Skeletal muscle tissue (tissue), 3 donors: ENCODE measurements at regions not wholly inside any gene's neighbourhood (a gene's known extent, or its start where the extent isn't known, plus 50 kb on each side); places are given as distances from the start of the nearest gene placed in this dataset.

Source experiments
- H3K27ac ChIP-seq: one replicate; pipeline ENCODE4 v1.7.0; 2013; ENCODE audit warnings: mild to moderate bottlenecking, low read depth, low read length, inconsistent platforms
- H3K27me3 ChIP-seq, 3 donors: one replicate each; pipeline ENCODE4 v1.7.0; 2013; ENCODE audit warnings: low read length in 3 of 3; ENCODE audit not compliant: control insufficient read depth in 3 of 3, insufficient read depth in 3 of 3
- H3K36me3 ChIP-seq, 3 donors: one replicate each; pipeline ENCODE4 v1.7.0; 2013; ENCODE audit warnings: low read length in 3 of 3; ENCODE audit not compliant: control insufficient read depth in 3 of 3, insufficient read depth in 3 of 3
- H3K4me1 ChIP-seq, 3 donors: one replicate each; pipeline ENCODE4 v1.7.0; 2013; ENCODE audit warnings: low read length in 3 of 3, mild to moderate bottlenecking in 3 of 3; ENCODE audit not compliant: control insufficient read depth in 3 of 3, insufficient read depth in 3 of 3
- H3K4me3 ChIP-seq, 3 donors: one replicate each; pipeline ENCODE4 v1.7.0; 2013; ENCODE audit warnings: low read length in 3 of 3
- H3K9ac ChIP-seq, 3 donors: one replicate each; pipeline ENCODE4 v1.7.0; 2013; ENCODE audit warnings: low read length in 3 of 3, mild to moderate bottlenecking in 3 of 3, moderate library complexity in 2 of 3, low read depth in 1 of 3
- H3K9me3 ChIP-seq, 3 donors: one replicate each; pipeline ENCODE4 v1.7.0; 2013; ENCODE audit warnings: low read length in 3 of 3; ENCODE audit not compliant: control insufficient read depth in 3 of 3
- donor health status: Osteomylitis.

DNA sequence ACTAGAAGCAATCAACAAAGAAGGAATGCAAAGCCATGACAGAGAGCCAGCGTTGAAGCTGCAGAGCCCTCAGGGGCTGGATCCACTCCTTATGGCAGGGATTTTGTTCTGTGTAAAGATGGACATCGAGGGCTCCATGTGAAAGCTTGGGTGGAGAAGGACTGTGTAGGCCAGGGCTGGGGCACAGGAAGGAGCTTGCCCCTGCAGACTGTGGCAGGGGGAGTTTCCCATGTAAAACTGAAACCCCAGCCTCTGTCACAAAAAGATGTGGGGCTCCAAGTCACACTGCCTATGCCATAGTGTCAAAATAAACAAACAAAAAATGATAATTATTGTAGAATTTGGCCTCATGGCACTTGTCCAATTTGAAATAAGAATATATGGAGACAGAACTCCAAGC lies 408.7 kb upstream of the HS6ST1 start:
- H3K4me3 ChIP-seq = no peak overlapping the region
- peaks cover 0 to 3% (median 0%) of the 10 kb centered on the region in 3 donors for H3K4me1 ChIP-seq
- no peaks in the 10 kb centered on the region for H3K36me3 ChIP-seq
- no peak overlapping the region for H3K27ac ChIP-seq
- no peaks in the 10 kb centered on the region for H3K27me3 ChIP-seq
- H3K9ac ChIP-seq = no peak overlapping the region
- H3K9me3 ChIP-seq = peaks cover 0 to 5% (median 0%) of the 10 kb centered on the region in 3 donors

DNA sequence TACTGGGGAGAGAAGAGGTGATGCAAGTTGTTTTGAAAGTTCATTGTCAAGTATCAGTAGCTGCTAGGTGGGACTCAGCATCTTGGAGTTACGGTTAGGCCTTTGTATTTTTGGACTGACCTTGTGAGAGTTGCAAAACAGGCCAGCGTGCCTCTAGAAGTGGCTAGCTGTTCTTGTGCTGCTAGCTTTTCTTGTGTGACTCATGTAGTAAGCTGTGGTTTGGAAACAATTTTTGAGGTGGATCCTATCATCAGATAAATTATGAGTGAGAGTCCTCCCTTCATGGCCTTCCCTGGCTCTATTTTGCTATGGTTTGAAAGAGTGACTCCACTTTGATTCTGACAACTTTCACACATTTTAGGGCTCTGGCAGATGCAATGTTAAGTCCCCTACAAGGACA lies 409.2 kb upstream of the HS6ST1 start:
- Histone ChIP-seq H3K36me3 (no peaks in the 10 kb centered on the region), H3K27me3 (no peaks in the 10 kb centered on the region), H3K27ac (no peak overlapping the region), H3K9ac (no peak overlapping the region), H3K4me1 (peaks cover 0 to 3% (median 0%) of the 10 kb centered on the region in 3 donors), H3K9me3 (peaks cover 0 to 5% (median 0%) of the 10 kb centered on the region in 3 donors), H3K4me3 (no peak overlapping the region)

DNA sequence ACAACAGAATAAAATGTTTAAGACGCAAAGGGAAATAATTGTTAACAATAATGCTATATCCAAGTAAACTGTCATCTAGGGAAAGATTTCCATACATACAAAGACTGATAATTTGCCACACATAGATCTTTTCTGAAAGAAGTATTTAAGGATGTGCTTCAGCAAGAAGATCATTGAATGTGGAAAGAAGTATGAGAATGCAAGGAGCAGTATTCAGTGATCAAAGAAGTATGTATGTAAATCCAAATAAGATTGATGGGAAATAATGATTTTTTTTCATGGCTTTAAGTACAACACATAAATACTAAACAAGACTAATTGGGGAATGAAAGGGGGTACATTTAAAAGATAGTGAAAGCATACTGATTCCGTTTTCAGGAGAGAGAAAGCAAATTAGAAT lies 410.4 kb upstream of the HS6ST1 start:
- H3K27me3 ChIP-seq = peaks cover 0 to 6% (median 0%) of the 10 kb centered on the region in 3 donors
- no peak overlapping the region for H3K27ac ChIP-seq
- peaks cover 4 to 9% (median 7%) of the 10 kb centered on the region in 3 donors for H3K4me1 ChIP-seq
- no peak overlapping the region for H3K4me3 ChIP-seq
- H3K36me3 ChIP-seq = no peaks in the 10 kb centered on the region
- H3K9ac ChIP-seq = no peak overlapping the region
- H3K9me3 ChIP-seq = peaks cover 0 to 5% (median 0%) of the 10 kb centered on the region in 3 donors

DNA sequence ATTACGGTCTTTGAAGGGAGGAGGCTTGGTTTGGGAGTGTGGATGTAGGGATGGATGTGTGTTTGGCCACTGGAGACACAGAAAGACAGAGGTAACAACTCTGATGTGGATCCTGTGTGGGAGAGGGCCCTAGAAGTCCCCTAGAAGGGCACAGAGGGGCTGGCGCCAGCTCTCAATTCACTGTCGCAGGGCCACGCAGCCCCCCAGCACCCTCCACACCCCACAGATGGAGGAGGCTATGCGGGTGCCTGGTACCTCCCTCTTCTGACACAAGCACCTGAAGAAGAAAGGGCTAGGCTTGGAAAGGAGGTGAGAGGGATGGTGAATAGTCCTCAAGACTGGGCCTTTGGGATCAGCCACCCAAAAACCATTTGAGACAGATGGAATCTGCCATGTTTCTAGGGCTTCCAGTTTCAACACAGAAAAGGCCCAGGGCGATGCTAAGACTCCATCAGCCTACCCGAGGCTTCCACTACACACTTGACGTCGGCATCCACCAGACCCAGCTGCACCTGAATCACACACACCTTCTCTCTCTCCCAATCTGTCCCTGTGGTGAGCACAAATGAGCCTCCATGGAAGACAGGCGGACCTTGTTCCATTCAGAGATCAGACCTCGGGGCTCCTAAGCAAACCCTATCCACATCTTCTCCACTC lies 413.5 kb upstream of the HS6ST1 start:
- Histone ChIP-seq H3K36me3 (no peaks in the 10 kb centered on the region), H3K9ac (no peak overlapping the region), H3K4me3 (no peak overlapping the region), H3K27ac (no peak overlapping the region), H3K4me1 (peaks cover 18 to 31% (median 20%) of the 10 kb centered on the region in 3 donors), H3K27me3 (peaks cover 0 to 9% (median 3%) of the 10 kb centered on the region in 3 donors), H3K9me3 (peaks cover 0 to 5% (median 0%) of the 10 kb centered on the region in 3 donors)

DNA sequence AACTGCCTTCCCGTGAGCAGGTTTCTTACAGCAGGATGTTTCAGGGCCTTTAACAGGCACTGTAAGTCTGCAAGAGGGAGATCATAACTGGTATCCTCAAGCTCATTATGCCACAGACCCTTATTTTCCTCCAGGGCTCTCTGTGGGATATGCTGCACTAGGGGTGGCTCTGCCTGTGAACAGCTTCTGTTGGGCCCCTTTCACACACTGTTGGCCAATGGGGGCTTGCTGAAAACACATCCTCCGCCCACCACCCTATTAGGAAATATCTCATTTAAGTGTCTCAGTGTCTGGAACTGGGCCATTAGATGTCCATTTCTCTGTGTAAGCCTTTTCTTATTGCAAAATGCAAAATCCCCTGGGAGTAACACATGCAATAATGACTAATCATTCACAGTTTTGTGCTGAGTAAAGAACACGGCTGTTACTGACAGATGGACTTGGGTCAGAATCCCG lies 414.3 kb upstream of the HS6ST1 start:
- Histone ChIP-seq H3K4me1 (peaks cover 15 to 31% (median 20%) of the 10 kb centered on the region in 3 donors), H3K9ac (no peak overlapping the region), H3K27ac (no peak overlapping the region), H3K9me3 (peaks cover 0 to 5% (median 0%) of the 10 kb centered on the region in 3 donors), H3K4me3 (no peak overlapping the region), H3K36me3 (no peaks in the 10 kb centered on the region), H3K27me3 (peaks cover 0 to 9% (median 3%) of the 10 kb centered on the region in 3 donors)

DNA sequence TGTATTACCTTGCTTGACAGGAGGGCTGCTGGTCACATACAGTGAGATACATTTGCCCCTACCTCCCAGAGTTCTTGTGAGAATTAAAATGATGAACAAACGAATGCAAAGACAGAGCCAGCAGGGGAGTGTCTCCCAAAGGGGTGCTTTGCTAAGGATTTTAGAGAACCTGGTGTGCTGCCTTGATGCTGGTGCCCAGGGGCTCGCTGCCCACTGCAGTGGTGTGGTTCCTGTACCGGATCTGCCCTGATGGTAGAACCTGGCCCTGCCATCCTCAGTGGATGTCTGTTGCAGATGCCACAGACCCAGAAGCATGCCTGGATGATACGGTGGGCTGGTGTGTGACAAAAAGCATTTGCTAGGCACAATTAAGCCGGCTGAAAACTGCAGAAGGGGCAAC lies 414.8 kb upstream of the HS6ST1 start:
- Histone ChIP-seq H3K9ac (no peak overlapping the region), H3K9me3 (peaks cover 0 to 5% (median 0%) of the 10 kb centered on the region in 3 donors), H3K36me3 (no peaks in the 10 kb centered on the region), H3K27ac (no peak overlapping the region), H3K27me3 (peaks cover 0 to 9% (median 3%) of the 10 kb centered on the region in 3 donors), H3K4me3 (no peak overlapping the region), H3K4me1 (peaks cover 15 to 31% (median 20%) of the 10 kb centered on the region in 3 donors)

DNA sequence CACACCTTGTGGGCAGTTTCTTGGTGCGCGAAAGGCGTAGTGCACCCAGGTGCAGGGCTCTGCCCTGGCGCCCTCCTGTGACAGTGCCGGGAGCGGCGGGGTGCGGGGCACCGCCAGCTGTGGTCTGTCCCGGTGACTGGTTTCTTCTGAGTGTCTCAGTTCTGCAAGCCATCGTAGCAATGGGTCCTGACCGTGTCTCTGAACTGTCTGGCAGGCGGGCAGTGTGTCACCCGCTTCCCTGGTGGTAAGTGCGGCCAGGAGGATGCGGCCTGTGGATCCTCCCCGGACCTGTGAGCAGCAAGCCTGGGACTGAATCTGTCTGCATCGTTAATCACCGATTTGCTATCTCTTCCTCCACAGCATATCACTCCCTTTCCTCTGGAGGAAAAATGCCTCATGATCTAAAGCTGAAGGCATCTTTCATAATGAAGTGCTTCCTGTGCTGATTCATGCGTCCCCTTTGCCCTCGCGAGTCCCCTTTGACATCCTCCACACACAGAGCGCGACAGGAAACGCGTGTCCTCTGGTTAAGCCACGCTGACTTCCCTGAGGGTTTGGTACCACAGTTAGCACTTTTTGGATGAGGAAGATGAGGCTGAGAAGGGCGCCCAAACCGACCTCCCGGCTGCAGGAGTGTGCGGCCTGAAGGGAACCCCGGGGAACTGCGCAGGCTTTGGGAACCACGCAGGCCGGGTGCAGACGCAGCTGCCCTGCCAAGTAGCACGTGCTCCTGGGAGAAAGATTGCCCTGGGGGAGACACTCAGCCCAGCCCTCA lies 416.0 kb upstream of the HS6ST1 start:
- Histone ChIP-seq H3K9ac (no peak overlapping the region), H3K27me3 (peaks cover 0 to 9% (median 3%) of the 10 kb centered on the region in 3 donors), H3K4me1 (peaks cover 15 to 31% (median 20%) of the 10 kb centered on the region in 3 donors), H3K9me3 (no peaks in the 10 kb centered on the region), H3K27ac (no peak overlapping the region), H3K4me3 (no peak overlapping the region), H3K36me3 (no peaks in the 10 kb centered on the region)

DNA sequence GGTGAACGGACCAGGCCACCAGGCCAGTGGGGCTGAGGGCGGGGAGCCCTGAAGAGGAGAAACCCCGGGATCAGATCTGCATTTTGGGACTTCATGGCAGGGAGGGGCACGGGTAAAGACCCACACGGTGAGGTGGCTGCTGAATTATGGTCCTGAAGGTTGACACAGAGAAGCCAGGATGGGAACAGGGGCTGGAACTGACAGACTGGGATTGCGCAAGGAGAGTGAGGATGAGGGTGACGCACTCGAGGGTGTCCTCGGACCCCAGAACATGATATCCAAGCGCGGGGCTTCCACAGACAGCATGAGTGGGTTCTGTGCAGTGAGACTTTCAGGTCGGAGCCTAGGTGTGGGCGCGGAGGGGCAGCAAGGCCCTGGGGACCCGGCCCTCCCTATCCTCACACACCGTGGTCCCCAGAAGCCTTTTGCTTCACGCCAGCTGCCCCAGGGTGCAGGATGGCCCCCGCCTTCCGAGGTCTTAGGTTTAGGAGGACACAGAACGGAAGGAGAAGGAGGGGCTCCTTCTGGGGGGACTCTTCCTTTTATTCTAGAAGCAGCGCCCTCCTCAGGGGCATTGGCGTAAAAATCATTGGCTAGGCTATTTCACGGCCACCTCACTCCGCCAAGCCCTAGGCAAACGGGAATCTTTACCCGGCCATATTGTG lies 416.8 kb upstream of the HS6ST1 start:
- H3K27ac ChIP-seq = no peak overlapping the region
- H3K27me3 ChIP-seq = peaks cover 0 to 9% (median 3%) of the 10 kb centered on the region in 3 donors
- no peak overlapping the region for H3K4me3 ChIP-seq
- no peak overlapping the region for H3K9ac ChIP-seq
- peaks cover 15 to 31% (median 20%) of the 10 kb centered on the region in 3 donors for H3K4me1 ChIP-seq
- no peaks in the 10 kb centered on the region for H3K36me3 ChIP-seq
- no peaks in the 10 kb centered on the region for H3K9me3 ChIP-seq

DNA sequence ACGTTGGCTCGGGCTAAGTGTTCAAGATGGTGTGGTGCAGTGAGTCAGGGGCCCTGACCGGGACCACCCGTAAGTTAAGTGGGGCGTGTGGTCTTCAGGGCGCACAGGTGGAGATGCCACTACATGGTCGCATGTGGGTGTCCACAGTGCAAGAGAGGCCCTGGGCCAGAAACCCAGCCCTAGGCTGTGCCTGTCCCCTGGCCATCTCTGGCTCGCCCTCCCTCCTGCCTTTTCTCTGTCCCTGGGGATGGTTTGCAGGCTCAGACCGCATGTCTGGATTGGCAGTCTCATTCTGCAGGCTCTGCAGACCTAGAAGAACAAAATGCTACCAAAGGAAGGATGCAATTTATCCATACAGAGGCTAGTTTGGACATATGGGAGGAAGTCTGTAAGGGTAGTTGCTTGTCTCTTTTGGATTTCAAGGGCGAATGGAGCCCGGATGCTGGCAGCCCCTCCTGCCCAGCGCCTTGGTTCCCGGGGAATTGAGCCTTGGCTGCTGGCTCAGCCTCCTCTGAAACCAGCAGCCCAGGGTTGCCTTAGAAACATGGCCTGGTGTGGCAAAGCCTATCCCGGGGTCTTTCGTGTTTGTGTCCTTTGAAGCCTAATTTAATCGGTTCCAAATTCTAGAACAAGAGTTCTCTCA lies 417.5 kb upstream of the HS6ST1 start:
- Histone ChIP-seq H3K9me3 (no peaks in the 10 kb centered on the region), H3K9ac (peak overlapping the region in 1 of 3 donors; percentile 53), H3K4me1 (peaks cover 15 to 31% (median 20%) of the 10 kb centered on the region in 3 donors), H3K27ac (no peak overlapping the region), H3K4me3 (no peak overlapping the region), H3K36me3 (no peaks in the 10 kb centered on the region), H3K27me3 (peaks cover 0 to 9% (median 3%) of the 10 kb centered on the region in 3 donors)
